Hematopoietic multipotent progenitor cell (in vitro differentiated cells): ENCODE measurements at regions not wholly inside any gene's neighbourhood (a gene's known extent, or its start where the extent isn't known, plus 50 kb on each side); places are given as distances from the start of the nearest gene placed in this dataset.

Experiments used
- DNase-seq, 3 donors: peaks; one replicate each; pipeline ENCODE4 v3.0.0-alpha.2; 2011 to 2015; ENCODE audit warnings: low read depth in 2 of 3, low spot score in 2 of 3

- DNase-seq: no peak
Measured at GRCh38 chr11:107151579-107151978, 133.3 kb upstream of the GUCY1A2 start.

GRCh38 chr11:107151158-107151557, 132.9 kb upstream of the GUCY1A2 start:
- DNase-seq: no peak

DNA sequence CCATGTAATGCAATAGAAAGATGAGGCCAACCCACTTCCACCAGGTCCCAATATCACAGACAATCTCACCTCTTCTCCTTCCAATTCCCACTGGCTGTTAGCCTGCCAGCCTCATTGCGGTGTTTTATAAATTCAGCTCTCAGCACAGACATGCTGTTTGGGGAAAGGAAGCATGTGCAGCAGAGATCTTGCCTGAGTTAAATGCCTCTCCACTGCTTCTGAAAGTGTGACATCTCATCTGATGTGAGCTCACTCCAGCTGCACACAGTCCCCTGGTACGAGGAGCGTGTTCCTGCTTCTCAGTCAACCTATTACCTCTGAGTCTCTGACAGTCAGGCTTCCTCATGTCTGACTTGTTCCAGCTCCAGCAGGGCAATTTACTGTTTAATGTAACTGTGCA, 122.7 kb upstream of the GUCY1A2 start:
- DNase-seq: no peak

DNA sequence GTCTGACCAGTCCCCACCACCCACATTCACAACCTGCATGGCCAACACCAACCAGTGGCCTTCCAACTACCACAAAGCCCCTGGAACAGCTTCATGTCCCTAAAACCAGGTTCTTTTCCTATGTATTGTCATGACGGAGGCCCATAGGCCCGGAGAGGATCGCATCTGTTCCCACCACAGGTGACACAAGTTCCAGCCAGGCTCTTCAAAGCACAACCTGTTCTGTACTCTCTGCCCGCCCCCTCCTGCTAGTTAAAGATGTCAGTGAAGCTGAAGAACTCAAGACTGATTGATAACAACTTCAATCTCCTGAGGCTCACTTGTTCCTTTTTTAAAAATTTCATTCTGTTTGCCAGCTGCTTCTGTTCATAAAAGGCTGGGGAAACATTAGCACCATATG, 121.1 kb upstream of the GUCY1A2 start:
- DNase-seq: no peak

DNA sequence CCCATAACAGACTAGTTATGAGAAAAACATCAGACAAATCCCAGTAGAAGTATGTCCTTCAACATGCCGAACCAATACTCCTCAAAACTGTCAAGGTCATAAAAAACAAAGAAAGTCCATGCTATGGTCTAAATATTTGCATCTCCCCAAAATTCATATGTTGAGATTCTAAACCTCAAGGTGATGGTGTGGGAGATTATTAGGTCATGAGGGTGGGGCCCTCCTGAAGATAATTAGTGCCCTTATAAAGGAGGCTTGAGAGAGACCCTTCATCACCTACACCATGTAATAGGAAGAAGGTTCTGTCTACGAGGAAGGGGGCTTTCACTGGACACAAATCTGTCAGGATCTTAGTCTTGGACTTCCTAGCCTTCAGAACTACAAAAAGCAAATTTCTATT, 118.6 kb upstream of the GUCY1A2 start:
- DNase-seq: no peak

DNA sequence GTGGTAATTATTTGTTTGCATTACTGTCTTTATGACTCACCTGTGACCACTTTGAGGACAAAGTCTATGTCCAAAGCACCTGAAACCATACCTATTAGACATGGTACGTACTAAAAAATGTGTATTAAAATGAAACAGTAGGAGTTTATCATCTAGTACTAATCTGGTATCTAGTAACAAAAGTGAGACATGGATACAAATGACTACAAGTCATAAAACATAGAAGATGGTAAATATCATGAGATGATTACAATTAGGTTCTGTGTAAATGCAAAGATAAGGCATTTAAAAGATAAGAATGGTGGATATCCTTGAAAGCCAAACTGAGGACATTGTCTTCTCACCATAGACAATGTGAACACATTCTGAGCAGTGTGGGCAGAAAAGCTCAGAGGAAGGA, 113.5 kb upstream of the GUCY1A2 start:
- DNase-seq: no peak

GRCh38 chr11:107123022-107123421, 104.7 kb upstream of the GUCY1A2 start:
- no peak for DNase-seq

GRCh38 chr11:107118025-107118720, 99.9 kb upstream of the GUCY1A2 start:
- DNase-seq: no peak

GRCh38 chr11:107116358-107116757, 98.1 kb upstream of the GUCY1A2 start:
- DNase-seq: no peak

DNA sequence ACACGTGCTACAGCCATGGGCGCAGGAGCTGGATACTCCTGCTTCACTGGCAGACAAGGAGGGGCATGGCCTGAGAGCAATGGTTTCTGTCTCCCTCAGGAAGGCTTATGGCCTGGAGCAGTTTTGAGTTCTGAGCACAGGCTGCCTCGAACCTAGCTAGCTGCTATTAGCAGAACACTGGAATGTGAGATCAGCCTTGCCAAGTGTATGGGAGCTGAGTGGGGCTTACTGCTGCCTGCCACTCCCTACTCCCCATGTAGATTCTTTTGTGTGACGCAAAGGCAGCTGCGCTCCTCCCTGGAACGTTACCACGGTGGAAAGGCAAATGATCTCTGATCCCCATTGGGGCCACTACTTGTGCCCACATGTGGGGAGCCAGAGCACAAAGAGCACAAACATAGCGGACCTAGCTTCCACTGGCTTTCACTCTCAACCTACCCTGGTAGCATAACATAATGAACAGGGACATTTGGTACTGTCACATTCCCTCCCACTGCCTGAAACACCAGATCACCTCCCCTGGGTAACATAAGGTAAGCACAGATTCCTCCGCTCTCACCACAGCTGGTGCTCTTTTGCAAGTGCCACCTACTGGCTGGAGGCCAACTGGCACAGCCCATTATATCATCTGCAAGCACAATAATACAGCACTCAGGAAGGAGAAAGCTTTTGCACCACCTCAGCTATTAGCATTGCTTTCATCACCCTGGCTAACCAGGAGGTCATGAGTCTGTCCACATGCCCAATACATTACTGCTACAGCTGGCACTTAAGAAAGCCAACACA, 84.6 kb upstream of the GUCY1A2 start:
- DNase-seq: no peak

GRCh38 chr11:107092667-107093066, 74.4 kb upstream of the GUCY1A2 start:
- no peak for DNase-seq

DNA sequence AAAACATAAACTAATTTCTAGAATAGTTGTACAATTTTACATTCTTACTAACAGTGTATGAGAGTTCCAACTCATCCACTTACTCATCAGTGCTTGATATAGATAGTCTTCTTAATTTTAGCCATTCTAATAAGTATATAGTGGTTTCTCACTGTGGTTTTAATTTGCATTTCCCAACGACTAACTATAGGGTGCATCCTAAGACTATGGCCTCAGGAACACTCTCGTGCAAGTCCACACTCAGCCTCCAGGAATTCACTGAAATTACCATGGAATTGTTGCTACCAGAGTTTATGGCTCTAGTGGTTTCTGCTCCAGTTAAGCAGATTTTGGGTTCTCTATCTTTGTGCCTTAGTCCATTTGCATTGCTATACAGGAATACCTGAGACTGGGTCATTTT, 60.1 kb upstream of the GUCY1A2 start:
- no peak for DNase-seq

GRCh38 chr11:107076832-107077231, 58.6 kb upstream of the GUCY1A2 start:
- no peak for DNase-seq

DNA sequence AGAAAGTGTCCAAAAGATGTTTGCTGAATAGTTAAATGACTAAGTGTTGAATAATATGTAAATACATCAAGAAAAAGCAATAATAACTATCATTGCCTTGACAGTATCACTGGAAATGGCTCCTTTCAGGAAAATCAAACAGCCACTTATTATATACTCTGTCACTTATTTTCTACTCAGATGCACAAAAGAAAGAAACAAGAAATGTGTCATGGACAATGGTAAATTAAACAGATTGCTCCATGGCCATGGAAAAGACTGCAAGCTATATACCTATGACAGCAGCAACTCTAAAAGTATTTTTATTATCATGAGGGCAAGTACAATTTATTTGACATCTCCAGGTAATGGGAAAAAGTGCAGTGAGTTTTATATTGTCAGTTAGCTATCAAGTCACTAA, 52.9 kb upstream of the GUCY1A2 start:
- no peak for DNase-seq
